ENCODE measurements at regions not wholly inside any gene's neighbourhood (a gene's known extent, or its start where the extent isn't known, plus 50 kb on each side); places are given as distances from the start of the nearest gene placed in this dataset.

GRCh38 chr6:98044151-98044561, 761.1 kb upstream of the MMS22L start:
- no peak for TF ChIP-seq CTCF (IDR thresholded peaks at IDR 0.05; ENCODE audit: insufficient read depth, low read length, poor library complexity, severe bottlenecking)
- TF ChIP-seq EZH2phosphoT487 (conservative IDR thresholded peaks at IDR 0.05; ENCODE audit: low read length): no peak
